Retinal pigment epithelial cell (primary cell): ENCODE measurements at regions not wholly inside any gene's neighbourhood (a gene's known extent, or its start where the extent isn't known, plus 50 kb on each side); places are given as distances from the start of the nearest gene placed in this dataset.
"Not testable (repeated sequence)": the region's sequence is repeated elsewhere in the genome, so short reads cannot be mapped to it uniquely, and the experiment has no call there.

Experiments used
- DNase-seq: peaks from one replicate; pipeline ENCODE4 v3.0.0-alpha.2; 2010; ENCODE audit warnings: low read depth
- H3K4me3 ChIP-seq: 2 replicates; pipeline ENCODE4 v1.5.1; 2011; ENCODE audit warnings: mild to moderate bottlenecking, low read length, control low read depth, moderate library complexity
- TF ChIP-seq, protein P1 (sequence below): conservative IDR thresholded peaks from 2 replicates; pipeline ENCODE4 v1.5.1; 2011; ENCODE audit warnings: low read depth, low read length, control low read depth, inconsistent platforms

DNA sequence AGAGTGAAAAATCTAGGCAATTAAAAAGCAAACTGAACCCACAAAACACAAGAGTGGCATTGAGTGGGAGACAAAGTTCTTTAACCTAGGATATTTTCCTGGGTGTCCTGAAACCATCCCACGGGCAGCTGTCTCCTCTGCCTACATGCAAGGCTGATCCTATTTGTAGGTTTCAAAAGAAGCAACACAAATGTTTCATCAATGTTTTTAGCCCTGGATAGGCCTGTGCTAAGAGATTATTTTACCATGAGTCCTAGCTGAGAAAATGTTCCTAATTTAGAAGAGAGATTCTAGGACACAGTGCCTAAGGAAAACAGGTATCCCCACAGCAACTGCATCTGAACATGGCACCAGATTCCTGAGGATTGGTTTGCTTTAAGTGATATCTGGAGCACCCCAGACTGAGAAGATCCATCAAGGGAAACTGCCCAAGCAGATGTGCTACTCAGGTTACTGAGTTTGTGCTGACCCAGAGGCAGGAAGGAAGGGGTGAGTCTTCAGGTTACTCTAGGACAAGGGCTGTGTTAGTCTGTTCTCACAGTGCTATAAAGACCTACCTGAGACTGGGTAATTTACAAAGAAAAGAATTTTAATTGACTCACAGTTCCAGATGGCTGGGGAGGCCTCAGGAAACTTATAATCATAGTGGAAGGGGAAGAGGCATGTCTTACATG lies 111.6 kb upstream of the UST start:
- TF ChIP-seq, protein P1, sequence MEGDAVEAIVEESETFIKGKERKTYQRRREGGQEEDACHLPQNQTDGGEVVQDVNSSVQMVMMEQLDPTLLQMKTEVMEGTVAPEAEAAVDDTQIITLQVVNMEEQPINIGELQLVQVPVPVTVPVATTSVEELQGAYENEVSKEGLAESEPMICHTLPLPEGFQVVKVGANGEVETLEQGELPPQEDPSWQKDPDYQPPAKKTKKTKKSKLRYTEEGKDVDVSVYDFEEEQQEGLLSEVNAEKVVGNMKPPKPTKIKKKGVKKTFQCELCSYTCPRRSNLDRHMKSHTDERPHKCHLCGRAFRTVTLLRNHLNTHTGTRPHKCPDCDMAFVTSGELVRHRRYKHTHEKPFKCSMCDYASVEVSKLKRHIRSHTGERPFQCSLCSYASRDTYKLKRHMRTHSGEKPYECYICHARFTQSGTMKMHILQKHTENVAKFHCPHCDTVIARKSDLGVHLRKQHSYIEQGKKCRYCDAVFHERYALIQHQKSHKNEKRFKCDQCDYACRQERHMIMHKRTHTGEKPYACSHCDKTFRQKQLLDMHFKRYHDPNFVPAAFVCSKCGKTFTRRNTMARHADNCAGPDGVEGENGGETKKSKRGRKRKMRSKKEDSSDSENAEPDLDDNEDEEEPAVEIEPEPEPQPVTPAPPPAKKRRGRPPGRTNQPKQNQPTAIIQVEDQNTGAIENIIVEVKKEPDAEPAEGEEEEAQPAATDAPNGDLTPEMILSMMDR = no peak
- DNase-seq = no peak
- H3K4me3 ChIP-seq = no peak overlapping the region

DNA sequence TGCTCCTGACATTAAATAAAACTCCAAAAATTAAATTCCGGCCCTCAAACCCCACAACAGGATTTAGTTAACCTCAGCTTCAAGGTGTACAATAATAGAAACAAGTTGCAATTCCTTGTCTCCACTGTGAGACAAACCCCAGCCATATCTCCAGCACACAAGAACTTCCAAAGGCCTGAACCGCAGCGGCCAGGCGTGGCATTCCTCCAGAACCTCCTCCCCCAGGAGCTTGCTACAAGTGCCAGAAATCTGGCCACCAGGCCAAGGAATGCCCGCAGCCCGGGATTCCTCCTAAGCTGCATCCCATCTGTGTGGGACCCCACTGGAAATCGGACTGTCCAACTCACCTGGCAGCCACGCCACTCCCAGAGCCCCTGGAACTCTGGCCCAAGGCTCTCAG lies 105.0 kb upstream of the UST start:
- DNase-seq, H3K4me3 ChIP-seq: not testable (repeated sequence)

DNA sequence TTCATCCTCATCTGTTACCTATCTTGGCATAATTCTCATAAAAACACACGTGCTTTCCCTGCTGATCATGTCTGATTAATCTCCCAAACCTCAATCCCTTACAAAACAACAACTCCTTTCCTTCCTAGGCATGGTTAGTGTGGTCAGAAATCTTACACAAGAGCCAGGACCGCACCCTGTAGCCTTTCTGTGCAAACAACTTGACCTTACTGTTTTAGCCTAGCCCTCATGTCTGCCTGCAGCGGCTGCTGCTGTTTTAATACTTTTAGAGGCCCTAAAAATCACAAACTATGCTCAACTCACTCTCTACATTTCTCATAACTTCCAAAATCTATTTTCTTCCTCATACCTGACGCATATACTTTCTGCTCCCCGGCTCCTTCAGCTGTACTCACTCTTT lies 103.6 kb upstream of the UST start:
- not testable (repeated sequence) for H3K4me3 ChIP-seq, DNase-seq

DNA sequence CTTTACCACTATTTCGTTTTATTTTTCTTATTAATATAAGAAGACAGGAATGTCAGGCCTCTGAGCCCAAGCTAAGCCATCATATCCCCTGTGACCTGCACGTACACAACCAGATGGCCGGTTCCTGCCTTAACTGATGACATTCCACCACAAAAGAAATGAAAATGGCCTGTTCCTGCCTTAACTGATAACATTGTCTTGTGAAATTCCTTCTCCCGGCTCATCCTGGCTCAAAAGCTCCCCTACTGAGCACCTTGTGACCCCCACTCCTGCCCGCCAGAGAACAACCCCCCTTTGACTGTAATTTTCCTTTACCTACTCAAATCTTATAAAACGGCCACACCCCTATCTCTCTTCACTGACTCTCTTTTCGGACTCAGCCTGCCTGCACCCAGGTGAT lies 101.8 kb upstream of the UST start:
- H3K4me3 ChIP-seq, DNase-seq: not testable (repeated sequence)

DNA sequence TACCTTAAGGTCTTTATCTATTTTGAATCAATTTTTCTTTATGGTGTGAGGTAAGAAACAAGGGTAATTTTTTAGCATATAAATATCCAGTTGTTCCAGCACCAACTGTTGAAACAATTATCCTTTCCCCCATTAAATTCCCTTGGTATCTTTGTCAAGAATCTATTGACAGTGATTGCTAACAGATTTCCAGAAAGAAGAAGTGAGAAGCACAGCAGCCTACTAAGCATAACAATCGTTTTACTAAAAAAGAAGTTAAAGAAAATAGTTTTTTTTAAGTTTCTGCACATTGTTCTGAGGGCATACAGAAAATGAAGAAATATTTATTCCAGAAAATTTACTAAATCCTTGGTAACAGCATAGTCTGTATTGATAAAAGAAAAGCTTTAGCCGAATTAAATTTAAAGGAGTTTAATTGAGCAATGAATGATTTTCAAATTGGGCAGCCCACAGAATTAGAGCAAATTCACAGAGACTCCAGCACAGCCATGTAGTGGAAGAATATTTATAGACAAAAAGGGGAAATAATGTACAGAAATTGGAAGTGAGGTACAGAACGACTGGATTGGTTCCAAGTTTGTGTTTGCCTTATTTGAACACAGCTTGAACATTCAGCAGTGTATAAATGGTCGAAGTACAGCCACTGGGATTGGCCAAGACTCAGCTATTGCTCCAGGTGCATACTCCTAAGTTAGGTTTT lies 97.9 kb upstream of the UST start:
- H3K4me3 ChIP-seq = no peak overlapping the region
- DNase-seq = no peak
- TF ChIP-seq, protein P1 = no peak

DNA sequence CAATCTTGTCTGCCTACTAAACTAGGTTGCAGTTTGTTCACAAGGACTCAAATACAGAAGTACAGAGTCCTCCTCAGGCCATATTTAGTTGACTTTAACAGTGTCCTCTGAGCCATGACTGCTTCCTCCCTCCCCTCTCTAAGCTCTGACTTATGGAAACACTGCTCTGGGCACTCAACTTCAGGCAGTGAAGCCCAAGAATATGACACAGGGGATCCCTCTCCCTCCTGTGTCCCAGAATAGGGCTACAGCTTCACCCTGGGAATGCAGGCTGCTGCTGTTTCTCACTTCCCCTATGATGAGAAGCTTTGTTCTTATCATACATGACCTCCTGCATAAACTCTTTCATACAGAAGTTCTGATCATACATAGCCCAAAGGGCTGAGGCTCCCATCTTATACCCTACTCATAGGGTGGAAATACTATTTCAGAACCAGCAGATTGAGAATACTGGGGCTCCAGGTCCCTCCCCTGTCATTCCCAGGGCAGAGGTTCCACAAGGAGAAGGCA lies 97.3 kb upstream of the UST start:
- no peak overlapping the region for H3K4me3 ChIP-seq
- TF ChIP-seq, protein P1 = no peak
- no peak for DNase-seq

DNA sequence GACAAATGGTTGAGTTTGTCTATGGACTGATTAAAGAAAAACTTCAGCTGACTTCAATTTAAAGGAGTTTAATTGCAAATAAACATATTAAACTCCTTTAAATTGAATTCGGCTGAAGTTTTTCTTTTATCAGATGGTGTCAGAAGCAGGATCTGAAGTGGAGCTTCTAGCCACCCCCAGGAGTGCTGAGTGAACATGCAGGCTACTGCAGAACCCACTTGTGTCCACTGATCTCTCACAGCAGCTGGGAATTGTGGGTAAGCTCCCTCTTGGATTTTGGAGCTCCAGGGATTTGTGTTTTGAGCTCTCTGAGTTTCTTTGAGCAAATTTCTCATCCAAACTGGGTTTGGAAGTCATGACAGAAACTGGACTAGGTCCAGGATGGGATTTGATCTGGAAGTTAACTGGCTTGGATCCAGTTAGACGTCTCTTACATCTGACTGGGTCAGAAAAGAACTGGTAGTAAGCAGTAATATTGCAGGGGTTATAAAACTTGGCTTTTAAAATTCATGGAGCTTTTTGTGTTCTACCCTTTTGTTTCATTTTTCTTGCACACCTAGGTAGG lies 95.8 kb upstream of the UST start:
- TF ChIP-seq, protein P1 = no peak

DNA sequence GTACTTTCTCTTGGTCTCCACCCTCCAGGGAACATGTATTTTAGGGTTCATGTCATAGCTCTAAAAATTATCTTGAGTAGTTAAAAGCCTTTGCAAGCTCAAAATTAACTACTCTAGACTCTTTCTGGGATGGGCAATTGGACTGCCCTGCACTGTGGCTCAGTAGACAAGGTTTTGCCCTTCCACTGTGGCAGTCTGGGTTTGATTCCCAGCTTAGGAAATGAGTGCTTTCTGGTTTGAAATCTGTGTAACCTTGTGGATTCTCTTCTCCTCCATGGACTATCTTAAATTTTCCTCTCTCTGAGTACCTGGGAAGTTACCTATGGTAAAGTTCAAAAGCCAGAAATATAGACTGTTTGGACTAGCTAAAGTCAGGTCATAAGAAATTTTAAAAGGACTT lies 94.6 kb upstream of the UST start:
- no peak overlapping the region for H3K4me3 ChIP-seq
- DNase-seq = no peak
- TF ChIP-seq, protein P1 = no peak

More for the DNA sequence above, 95.8 kb upstream of the UST start:
- DNase-seq = peak; percentile 9
- no peak overlapping the region for H3K4me3 ChIP-seq
